GM18951 (cell line): ENCODE measurements at regions not wholly inside any gene's neighbourhood (a gene's known extent, or its start where the extent isn't known, plus 50 kb on each side); places are given as distances from the start of the nearest gene placed in this dataset.
"Not testable (repeated sequence)": the region's sequence is repeated elsewhere in the genome, so short reads cannot be mapped to it uniquely, and the experiment has no call there.

Experiments used
- POLR2A ChIP-seq: IDR thresholded peaks from 4 replicates; pipeline ENCODE4 v1.6.1; 2011; ENCODE audit warnings: mild to moderate bottlenecking; ENCODE audit not compliant: insufficient read length, insufficient read depth; ENCODE audit errors: extremely low read depth
- in situ Hi-C: fragments of 300-500 bp; cut with MboI; formaldehyde crosslinking; loops from one replicate; pipeline ENCODE4 v1.12.0; 2022; ENCODE audit warnings: low sequenced_read_pairs, mixed read lengths, inconsistent platforms; ENCODE audit not compliant: unreplicated experiment

GRCh38 chr16:9650284-9650683 lies 531.9 kb downstream of the GRIN2A start:
- in situ Hi-C loops: no loop called here
- TF ChIP-seq POLR2A: no peak

- no peak for TF ChIP-seq POLR2A
- in situ Hi-C loops: no loop called here
These were observed 527.2 kb downstream of the GRIN2A start for GRCh38 chr16:9655051-9655450.

- in situ Hi-C loops: no loop called here
- no peak for TF ChIP-seq POLR2A
These were observed 524.6 kb downstream of the GRIN2A start for GRCh38 chr16:9657641-9658040.

- in situ Hi-C loops: no loop called here
- TF ChIP-seq POLR2A: no peak
These were observed 524.1 kb downstream of the GRIN2A start for GRCh38 chr16:9658164-9658563.

GRCh38 chr16:9658586-9658985 lies 523.6 kb downstream of the GRIN2A start:
- no peak for TF ChIP-seq POLR2A
- in situ Hi-C loops: no loop called here

- in situ Hi-C loops: no loop called here
- no peak for TF ChIP-seq POLR2A
These were observed 521.3 kb downstream of the GRIN2A start for GRCh38 chr16:9660898-9661297.

GRCh38 chr16:9661336-9662017 lies 520.8 kb downstream of the GRIN2A start:
- TF ChIP-seq POLR2A: no peak
- in situ Hi-C loops: no loop called here

GRCh38 chr16:9663588-9663987 lies 518.6 kb downstream of the GRIN2A start:
- no peak for TF ChIP-seq POLR2A
- in situ Hi-C loops: no loop called here

GRCh38 chr16:9665851-9666271 lies 516.4 kb downstream of the GRIN2A start:
- in situ Hi-C loops: no loop called here
- TF ChIP-seq POLR2A: no peak

GRCh38 chr16:9666834-9667480 lies 515.3 kb downstream of the GRIN2A start:
- in situ Hi-C loops: no loop called here
- no peak for TF ChIP-seq POLR2A

- in situ Hi-C loops: no loop called here
- TF ChIP-seq POLR2A: no peak
These were observed 512.2 kb downstream of the GRIN2A start for GRCh38 chr16:9670033-9670432.

GRCh38 chr16:9670616-9671015 lies 511.6 kb downstream of the GRIN2A start:
- in situ Hi-C loops: not testable (repeated sequence)

GRCh38 chr16:9676560-9677300 lies 505.5 kb downstream of the GRIN2A start:
- in situ Hi-C loops: not testable (repeated sequence)

- no peak for TF ChIP-seq POLR2A
- in situ Hi-C loops: no loop called here
These were observed 505.0 kb downstream of the GRIN2A start for GRCh38 chr16:9677301-9677653.
